ENCODE measurements at regions not wholly inside any gene's neighbourhood (a gene's known extent, or its start where the extent isn't known, plus 50 kb on each side); places are given as distances from the start of the nearest gene placed in this dataset.

DNA sequence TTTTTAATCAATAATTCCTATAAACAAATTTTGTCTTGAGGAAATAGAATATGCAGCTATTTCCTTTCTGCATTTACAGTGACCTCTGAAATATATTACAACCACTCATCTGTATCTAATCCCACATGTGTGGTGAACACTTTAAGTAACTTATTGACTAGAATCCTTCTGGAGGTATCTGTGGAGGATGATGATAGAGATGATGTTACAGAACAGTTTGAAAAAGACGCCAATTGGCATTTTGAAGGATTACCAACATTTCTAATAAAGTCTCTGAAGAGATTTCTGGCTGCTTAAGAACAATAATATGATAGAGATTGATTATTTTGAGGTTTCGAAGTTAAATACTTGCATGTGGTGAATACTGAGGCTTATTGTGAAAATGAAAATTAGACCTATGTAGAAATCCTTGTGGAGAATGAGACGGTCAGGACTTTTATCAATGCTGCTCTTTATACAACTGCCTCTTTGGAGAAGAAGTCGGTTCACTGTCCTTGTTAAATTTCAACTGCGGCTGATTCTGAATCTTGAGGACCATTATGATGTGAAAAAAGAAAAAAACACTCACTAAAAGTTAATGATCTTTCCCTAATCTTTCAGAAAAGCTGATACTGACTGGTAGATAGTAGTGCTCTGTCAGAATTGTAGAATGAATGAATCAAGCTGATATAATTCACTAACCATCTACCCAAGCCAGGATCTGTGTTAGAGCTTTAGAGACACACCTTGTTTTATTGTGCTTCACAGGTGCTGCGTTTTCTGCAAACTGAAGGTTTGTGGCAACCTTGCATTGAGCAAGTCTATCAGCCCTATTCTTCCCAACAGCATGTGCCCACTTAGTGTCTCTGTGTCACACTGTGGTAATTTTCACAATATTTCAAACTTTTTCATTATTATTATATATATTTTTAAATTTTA is 204.7 kb downstream of the SPRY1 start:
- Histone ChIP-seq H3K9me3 (ENCODE audit: control extremely low read depth in 1 of 3, control insufficient read depth in 2 of 3, insufficient read depth in 1 of 3, low read length in 2 of 3) (no peaks in the 10 kb centered on the region), H2AFZ (ENCODE audit: insufficient read depth, low read depth, low read length, poor library complexity, severe bottlenecking) (no peak overlapping the region), H3K27ac (ENCODE audit: low read length in 2 of 2) (no peak overlapping the region), H3K4me1 (ENCODE audit: control insufficient read depth in 2 of 2, insufficient read depth in 2 of 2, low read length in 2 of 2) (peaks cover 18 to 23% of the 10 kb centered on the region in 2 donors), H3K4me2 (replicated peaks; ENCODE audit: low read depth, low read length, poor library complexity, severe bottlenecking) (no peak overlapping the region), H4K20me1 (ENCODE audit: control insufficient read depth, insufficient read depth, low read length, poor library complexity, severe bottlenecking) (no peaks in the 10 kb centered on the region), H3K4me3 (ENCODE audit: control extremely low read depth in 1 of 5, extremely low read depth in 1 of 5, insufficient read depth in 1 of 5, low read depth in 2 of 5, low read length in 4 of 5) (no peak overlapping the region), H3K27me3 (replicated peaks in 1 of 4; ENCODE audit: control extremely low read depth in 1 of 4, control insufficient read depth in 3 of 4, insufficient read depth in 4 of 4, low read length in 3 of 4) (no peaks in the 10 kb centered on the region), H3K9ac (ENCODE audit: low read length) (no peak overlapping the region), H3K36me3 (replicated peaks in 1 of 2; ENCODE audit: control extremely low read depth in 1 of 2, control insufficient read depth in 1 of 2, extremely low read depth in 1 of 2, insufficient read depth in 2 of 2, low read length in 1 of 2) (no peaks in the 10 kb centered on the region), H3K79me2 (ENCODE audit: control insufficient read depth, insufficient read depth, low read length) (no peaks in the 10 kb centered on the region)
- intact Hi-C loops (cut with micrococcal nuclease): no loop called here
- Mint-ChIP-seq H3K4me1 (peaks cover 29% of the 10 kb centered on the region), H3K9me3 (ENCODE audit: insufficient read depth) (no peaks in the 10 kb centered on the region), H3K27me3 (peaks cover 3% of the 10 kb centered on the region), H3K4me3 (no peak overlapping the region), H3K27ac (no peak overlapping the region)
- 100% methylated on average over 2 of the region's 6 CpGs for WGBS (ENCODE audit: insufficient coverage)
- CTCF ChIA-PET: no interaction called here
- TF ChIP-seq, protein P1, sequence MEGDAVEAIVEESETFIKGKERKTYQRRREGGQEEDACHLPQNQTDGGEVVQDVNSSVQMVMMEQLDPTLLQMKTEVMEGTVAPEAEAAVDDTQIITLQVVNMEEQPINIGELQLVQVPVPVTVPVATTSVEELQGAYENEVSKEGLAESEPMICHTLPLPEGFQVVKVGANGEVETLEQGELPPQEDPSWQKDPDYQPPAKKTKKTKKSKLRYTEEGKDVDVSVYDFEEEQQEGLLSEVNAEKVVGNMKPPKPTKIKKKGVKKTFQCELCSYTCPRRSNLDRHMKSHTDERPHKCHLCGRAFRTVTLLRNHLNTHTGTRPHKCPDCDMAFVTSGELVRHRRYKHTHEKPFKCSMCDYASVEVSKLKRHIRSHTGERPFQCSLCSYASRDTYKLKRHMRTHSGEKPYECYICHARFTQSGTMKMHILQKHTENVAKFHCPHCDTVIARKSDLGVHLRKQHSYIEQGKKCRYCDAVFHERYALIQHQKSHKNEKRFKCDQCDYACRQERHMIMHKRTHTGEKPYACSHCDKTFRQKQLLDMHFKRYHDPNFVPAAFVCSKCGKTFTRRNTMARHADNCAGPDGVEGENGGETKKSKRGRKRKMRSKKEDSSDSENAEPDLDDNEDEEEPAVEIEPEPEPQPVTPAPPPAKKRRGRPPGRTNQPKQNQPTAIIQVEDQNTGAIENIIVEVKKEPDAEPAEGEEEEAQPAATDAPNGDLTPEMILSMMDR (IDR thresholded peaks at IDR 0.05): no peak
- TF ChIP-seq EZH2 (IDR thresholded peaks at IDR 0.05; ENCODE audit: borderline replicate concordance, insufficient read depth, low read depth, low read length, poor library complexity, severe bottlenecking): no peak
- ATAC-seq (ENCODE audit: low read depth) (no peak), DNase-seq (no peak)
- POLR2A ChIA-PET: no interaction called here

DNA sequence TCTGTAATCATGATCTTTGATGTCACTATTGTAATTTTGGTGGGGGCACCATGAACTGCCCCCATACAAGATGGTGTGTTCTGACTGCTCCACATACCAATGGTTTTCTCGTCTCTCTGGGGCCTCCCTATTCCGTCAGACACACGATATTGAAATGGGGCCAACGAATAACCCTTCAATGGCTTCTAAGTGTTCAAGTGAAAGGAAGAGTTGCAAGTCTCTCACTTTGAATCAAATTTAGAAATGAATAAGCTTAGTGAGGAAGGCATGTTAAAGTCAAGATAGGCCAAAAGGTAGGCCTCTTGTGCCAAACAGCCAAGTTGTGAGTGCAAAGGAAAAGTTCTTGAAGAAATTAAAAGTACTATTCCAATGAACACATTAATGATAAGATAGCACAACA is 205.4 kb downstream of the SPRY1 start:
- peaks cover 34% of the 10 kb centered on the region for H3K4me1 Mint-ChIP-seq
- H3K36me3 ChIP-seq (replicated peaks in 1 of 2; ENCODE audit: control extremely low read depth in 1 of 2, control insufficient read depth in 1 of 2, extremely low read depth in 1 of 2, insufficient read depth in 2 of 2, low read length in 1 of 2): no peaks in the 10 kb centered on the region
- no peak overlapping the region for H3K27ac Mint-ChIP-seq
- TF ChIP-seq EZH2 (IDR thresholded peaks at IDR 0.05; ENCODE audit: borderline replicate concordance, insufficient read depth, low read depth, low read length, poor library complexity, severe bottlenecking): no peak
- TF ChIP-seq, protein P1 (IDR thresholded peaks at IDR 0.05): no peak
- no peaks in the 10 kb centered on the region for H3K27me3 Mint-ChIP-seq
- DNase-seq: no peak
- no peak overlapping the region for H2AFZ ChIP-seq (ENCODE audit: insufficient read depth, low read depth, low read length, poor library complexity, severe bottlenecking)
- H3K79me2 ChIP-seq (ENCODE audit: control insufficient read depth, insufficient read depth, low read length): no peaks in the 10 kb centered on the region
- H4K20me1 ChIP-seq (ENCODE audit: control insufficient read depth, insufficient read depth, low read length, poor library complexity, severe bottlenecking): no peaks in the 10 kb centered on the region
- POLR2A ChIA-PET: no interaction called here
- H3K9me3 ChIP-seq (ENCODE audit: control extremely low read depth in 1 of 3, control insufficient read depth in 2 of 3, insufficient read depth in 1 of 3, low read length in 2 of 3): no peaks in the 10 kb centered on the region
- no peaks in the 10 kb centered on the region for H3K27me3 ChIP-seq (replicated peaks in 1 of 4; ENCODE audit: control extremely low read depth in 1 of 4, control insufficient read depth in 3 of 4, insufficient read depth in 4 of 4, low read length in 3 of 4)
- 88% methylated on average over 2 of the region's 4 CpGs for WGBS (ENCODE audit: insufficient coverage)
- no peak overlapping the region for H3K27ac ChIP-seq (ENCODE audit: low read length in 2 of 2)
- H3K4me1 ChIP-seq (ENCODE audit: control insufficient read depth in 2 of 2, insufficient read depth in 2 of 2, low read length in 2 of 2): peaks cover 21 to 23% of the 10 kb centered on the region in 2 donors
- no peak overlapping the region for H3K4me3 ChIP-seq (ENCODE audit: control extremely low read depth in 1 of 5, extremely low read depth in 1 of 5, insufficient read depth in 1 of 5, low read depth in 2 of 5, low read length in 4 of 5)
- H3K4me2 ChIP-seq (replicated peaks; ENCODE audit: low read depth, low read length, poor library complexity, severe bottlenecking): no peak overlapping the region
- no peak overlapping the region for H3K4me3 Mint-ChIP-seq
- H3K9ac ChIP-seq (ENCODE audit: low read length): no peak overlapping the region
- CTCF ChIA-PET: no interaction called here
- ATAC-seq (ENCODE audit: low read depth): no peak
- H3K9me3 Mint-ChIP-seq (ENCODE audit: insufficient read depth): no peaks in the 10 kb centered on the region
- intact Hi-C loops (cut with micrococcal nuclease): no loop called here

Data from B cell (primary cell).